MM.1S (cell line): ENCODE measurements at regions not wholly inside any gene's neighbourhood (a gene's known extent, or its start where the extent isn't known, plus 50 kb on each side); places are given as distances from the start of the nearest gene placed in this dataset.

ENCODE experiments used
- DNase-seq: peaks from one replicate; pipeline ENCODE4 v3.0.0-alpha.2; 2015
- H2AFZ ChIP-seq: fragments of 300-600 bp; sonication (generic); 2 replicates; pipeline ENCODE4 v1.6.0; 2016; ENCODE audit warnings: antibody characterized with exemption, low read length
- H3F3A ChIP-seq: fragments of 300-600 bp; sonication (generic); 2 replicates; pipeline ENCODE4 v1.6.1; 2016; ENCODE audit warnings: mild to moderate bottlenecking, antibody characterized with exemption, low read length, moderate library complexity, mixed read lengths; ENCODE audit not compliant: insufficient read depth
- H3K27ac ChIP-seq: fragments of 300-600 bp; sonication (generic); 2 replicates; pipeline ENCODE4 v1.5.1; 2016; ENCODE audit warnings: mild to moderate bottlenecking, low read length
- H3K27me3 ChIP-seq: fragments of 300-600 bp; sonication (generic); replicated peaks from 2 replicates; pipeline ENCODE4 v1.6.0; 2016; ENCODE audit warnings: low read length; ENCODE audit not compliant: insufficient read depth
- H3K36me3 ChIP-seq: fragments of 300-600 bp; sonication (generic); replicated peaks from 2 replicates; pipeline ENCODE4 v1.6.1; 2016; ENCODE audit warnings: mild to moderate bottlenecking, low read length, mixed read lengths; ENCODE audit not compliant: insufficient read depth
- H3K4me1 ChIP-seq: fragments of 300-600 bp; sonication (generic); 2 replicates; pipeline ENCODE4 v1.6.1; 2016; ENCODE audit warnings: low read length, mixed read lengths
- H3K4me2 ChIP-seq: fragments of 300-600 bp; sonication (generic); 2 replicates; pipeline ENCODE4 v1.6.0; 2016; ENCODE audit warnings: low read depth, low read length
- H3K4me3 ChIP-seq: fragments of 300-600 bp; sonication (generic); 2 replicates; pipeline ENCODE4 v1.5.1; 2016; ENCODE audit warnings: low read length, mixed read lengths
- H3K79me2 ChIP-seq: fragments of 300-600 bp; sonication (generic); 2 replicates; pipeline ENCODE4 v1.6.1; 2016; ENCODE audit warnings: mixed run types, low read length, mixed read lengths
- H3K9ac ChIP-seq: fragments of 300-600 bp; sonication (generic); 2 replicates; pipeline ENCODE4 v1.6.1; 2016; ENCODE audit warnings: low read length, mixed read lengths
- H3K9me2 ChIP-seq: fragments of 300-600 bp; sonication (generic); replicated peaks from 2 replicates; pipeline ENCODE4 v1.6.1; 2016; ENCODE audit warnings: mild to moderate bottlenecking, low read length, mixed read lengths; ENCODE audit not compliant: insufficient read depth
- H3K9me3 ChIP-seq: fragments of 300-600 bp; sonication (generic); replicated peaks from 2 replicates; pipeline ENCODE4 v1.6.1; 2016; ENCODE audit warnings: mild to moderate bottlenecking, low read length, mixed read lengths; ENCODE audit not compliant: insufficient read depth
- H4K20me1 ChIP-seq: fragments of 300-600 bp; sonication (generic); 2 replicates; pipeline ENCODE4 v1.6.1; 2016; ENCODE audit warnings: mild to moderate bottlenecking, low read length, moderate library complexity, mixed read lengths; ENCODE audit not compliant: insufficient read depth
- CTCF ChIP-seq: fragments of 300-600 bp; sonication (generic); IDR thresholded peaks from 2 replicates; pipeline ENCODE4 v1.5.1; 2016; ENCODE audit warnings: antibody characterized with exemption, low read length, mixed read lengths
- EZH2 ChIP-seq: fragments of 300-600 bp; sonication (generic); optimal IDR thresholded peaks from 2 replicates; pipeline ENCODE3; 2017; ENCODE audit warnings: low read depth, mild to moderate bottlenecking, antibody characterized with exemption, low read length, mixed read lengths
- EZH2phosphoT487 ChIP-seq: fragments of 300-600 bp; sonication (generic); IDR thresholded peaks from 2 replicates; pipeline ENCODE4 v1.6.1; 2018; ENCODE audit warnings: antibody characterized with exemption, low read length

DNA sequence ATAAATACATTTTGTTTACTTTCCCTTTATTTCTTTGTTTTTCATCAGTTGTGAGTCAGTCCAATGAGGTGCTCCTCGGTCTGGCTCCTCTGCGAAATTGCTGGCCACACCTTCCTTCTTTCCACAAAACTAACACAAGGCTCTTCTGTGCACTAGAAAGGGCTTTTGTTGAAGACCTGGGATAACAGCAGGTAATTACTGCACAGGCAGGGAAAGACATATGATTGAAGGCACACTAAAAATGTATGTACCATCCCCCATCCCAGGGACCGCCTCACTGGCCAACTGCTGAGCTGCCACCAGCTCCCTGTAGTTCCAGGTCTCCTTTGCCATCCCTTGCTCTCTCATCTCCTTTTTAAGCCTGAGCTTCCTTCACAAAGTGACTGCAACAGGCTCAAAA is 180.5 kb downstream of the EFNB2 start:
- no peak for TF ChIP-seq EZH2phosphoT487
- TF ChIP-seq EZH2: no peak
- no peak for TF ChIP-seq CTCF
- Histone ChIP-seq H3K9me3 (no peaks in the 10 kb centered on the region), H3K27me3 (no peaks in the 10 kb centered on the region), H3K9ac (no peak overlapping the region), H3K4me2 (no peak overlapping the region), H3K27ac (no peak overlapping the region), H3K9me2 (no peaks in the 10 kb centered on the region), H3K36me3 (no peaks in the 10 kb centered on the region), H3K4me3 (no peak overlapping the region), H2AFZ (no peak overlapping the region), H3F3A (no peaks in the 10 kb centered on the region), H4K20me1 (no peaks in the 10 kb centered on the region), H3K4me1 (no peaks in the 10 kb centered on the region), H3K79me2 (no peaks in the 10 kb centered on the region)
- no peak for DNase-seq

DNA sequence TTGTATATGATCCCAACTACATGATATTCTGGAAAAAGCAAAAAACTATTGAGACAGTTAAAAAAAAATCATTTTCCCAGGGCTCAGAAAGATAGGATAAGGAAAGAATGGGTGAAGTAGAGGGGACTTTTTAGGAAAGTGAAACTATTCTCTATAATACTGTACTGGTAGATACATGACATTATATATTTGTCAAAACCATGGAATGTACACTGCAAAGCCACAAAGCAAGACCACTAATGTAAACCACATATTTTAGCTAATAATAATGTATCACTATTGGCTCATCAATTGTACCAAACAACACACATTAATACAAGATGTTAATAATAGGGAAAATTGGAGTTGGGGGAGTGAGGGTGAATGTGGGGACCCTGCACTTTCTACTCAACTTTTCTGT is 182.6 kb downstream of the EFNB2 start:
- H4K20me1 ChIP-seq: no peaks in the 10 kb centered on the region
- no peaks in the 10 kb centered on the region for H3K4me1 ChIP-seq
- H3K36me3 ChIP-seq: no peaks in the 10 kb centered on the region
- no peak overlapping the region for H3K4me3 ChIP-seq
- no peaks in the 10 kb centered on the region for H3K9me2 ChIP-seq
- H3F3A ChIP-seq: no peaks in the 10 kb centered on the region
- H2AFZ ChIP-seq: no peak overlapping the region
- DNase-seq: no peak
- H3K9ac ChIP-seq: no peak overlapping the region
- no peaks in the 10 kb centered on the region for H3K79me2 ChIP-seq
- H3K9me3 ChIP-seq: no peaks in the 10 kb centered on the region
- H3K27me3 ChIP-seq: no peaks in the 10 kb centered on the region
- no peak overlapping the region for H3K4me2 ChIP-seq
- TF ChIP-seq EZH2: no peak
- TF ChIP-seq CTCF: no peak
- no peak for TF ChIP-seq EZH2phosphoT487
- no peak overlapping the region for H3K27ac ChIP-seq

GRCh38 chr13:106351251-106351650 is 184.2 kb downstream of the EFNB2 start:
- Histone ChIP-seq H3K9me2 (no peaks in the 10 kb centered on the region), H3K79me2 (no peaks in the 10 kb centered on the region), H3K4me1 (no peaks in the 10 kb centered on the region), H2AFZ (no peak overlapping the region), H3K9me3 (no peaks in the 10 kb centered on the region), H3K36me3 (no peaks in the 10 kb centered on the region), H3K4me3 (no peak overlapping the region), H3K4me2 (no peak overlapping the region), H3F3A (no peaks in the 10 kb centered on the region), H3K9ac (no peak overlapping the region), H3K27me3 (no peaks in the 10 kb centered on the region), H4K20me1 (no peaks in the 10 kb centered on the region), H3K27ac (no peak overlapping the region)
- TF ChIP-seq CTCF (no peak), EZH2phosphoT487 (no peak), EZH2 (no peak)
- DNase-seq: no peak

DNA sequence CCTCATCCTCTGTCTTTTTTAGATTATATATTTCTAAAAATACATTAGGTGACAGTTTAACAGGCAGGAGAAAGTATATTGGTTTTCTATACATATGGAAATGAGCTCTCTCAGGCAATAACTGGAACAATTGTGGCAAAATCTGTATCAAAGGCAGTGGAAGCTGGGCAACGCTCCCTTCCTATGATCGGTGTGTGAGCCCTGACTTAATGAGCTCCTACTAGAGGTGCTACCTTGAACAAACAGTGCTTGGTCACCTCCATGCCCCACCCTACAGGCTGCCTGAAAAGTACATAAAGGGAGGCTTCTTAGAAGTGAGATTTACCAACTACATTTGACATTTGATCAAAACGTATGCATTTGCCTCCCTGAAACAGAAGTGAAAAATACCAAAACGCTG is 185.3 kb downstream of the EFNB2 start:
- H3K79me2 ChIP-seq: no peaks in the 10 kb centered on the region

More for the DNA sequence above, 185.3 kb downstream of the EFNB2 start:
- no peaks in the 10 kb centered on the region for H3K36me3 ChIP-seq
- H3K9me3 ChIP-seq: no peaks in the 10 kb centered on the region
- no peak overlapping the region for H3K9ac ChIP-seq
- no peaks in the 10 kb centered on the region for H3K4me1 ChIP-seq
- no peaks in the 10 kb centered on the region for H3F3A ChIP-seq
- H3K27me3 ChIP-seq: no peaks in the 10 kb centered on the region
- H2AFZ ChIP-seq: no peak overlapping the region
- H3K27ac ChIP-seq: no peak overlapping the region
- H3K4me2 ChIP-seq: no peak overlapping the region
- no peaks in the 10 kb centered on the region for H4K20me1 ChIP-seq
- DNase-seq: no peak
- H3K9me2 ChIP-seq: no peaks in the 10 kb centered on the region
- no peak for TF ChIP-seq EZH2
- no peak for TF ChIP-seq EZH2phosphoT487
- no peak for TF ChIP-seq CTCF
- H3K4me3 ChIP-seq: no peak overlapping the region
